CD4-positive, CD25-positive, alpha-beta regulatory T cell (primary cell): ENCODE measurements at regions not wholly inside any gene's neighbourhood (a gene's known extent, or its start where the extent isn't known, plus 50 kb on each side); places are given as distances from the start of the nearest gene placed in this dataset.
A peak's percentile ranks its signal among the peaks of the same experiment; 100 is the strongest.

ENCODE experiments used
- ATAC-seq, 2 donors: fragments of 150-1000 bp; cut with Tn5 transposase; one replicate each; pipeline ENCODE4 v1.10.0; 2021; ENCODE audit warnings: low read depth in 2 of 2, moderate number of reproducible peaks in 2 of 2, moderate library complexity in 1 of 2
- DNase-seq, 3 donors: peaks; one replicate each; pipeline versions ENCODE4 v3.0.0 to v3.0.0-alpha.2; 2012 to 2022; ENCODE audit warnings: mixed read lengths in 1 of 3
- H3K27ac ChIP-seq: one replicate; pipeline ENCODE4 v1.7.0; 2013; ENCODE audit warnings: mild to moderate bottlenecking, low read length; ENCODE audit not compliant: insufficient read depth, poor library complexity, severe bottlenecking
- H3K27me3 ChIP-seq: one replicate; pipeline ENCODE4 v1.7.0; 2013; ENCODE audit warnings: low read length; ENCODE audit not compliant: control insufficient read depth, insufficient read depth
- H3K36me3 ChIP-seq: one replicate; pipeline ENCODE4 v1.7.0; 2013; ENCODE audit warnings: mild to moderate bottlenecking, low read length, moderate library complexity; ENCODE audit not compliant: control insufficient read depth, insufficient read depth
- H3K4me1 ChIP-seq: 2 replicates; pipeline ENCODE4 v1.7.0; 2013; ENCODE audit warnings: mild to moderate bottlenecking, low read length; ENCODE audit not compliant: insufficient read depth, control insufficient read depth, poor library complexity, severe bottlenecking
- H3K4me3 ChIP-seq: one replicate; pipeline ENCODE4 v1.7.0; 2013; ENCODE audit warnings: low read depth, mild to moderate bottlenecking, low read length, moderate library complexity
- H3K9me3 ChIP-seq, 2 experiments: 1 replicate in 1 of 2; 2 replicates in 1 of 2; pipeline ENCODE4 v1.7.0; 2013; ENCODE audit warnings: low read length in 2 of 2, mild to moderate bottlenecking in 1 of 2, moderate library complexity in 1 of 2; ENCODE audit not compliant: control insufficient read depth in 2 of 2
- H3K27ac Mint-ChIP-seq, 3 donors: one replicate each; pipeline ENCODE4 v1.8.0; 2020 to 2022; ENCODE audit warnings: mild to moderate bottlenecking in 3 of 3, mixed read lengths in 3 of 3, moderate library complexity in 2 of 3
- H3K27me3 Mint-ChIP-seq: one replicate; pipeline ENCODE4 v1.8.0; 2022; ENCODE audit warnings: mild to moderate bottlenecking, mixed read lengths
- H3K36me3 Mint-ChIP-seq: one replicate; pipeline ENCODE4 v1.8.0; 2020; ENCODE audit warnings: mixed read lengths
- H3K4me1 Mint-ChIP-seq, 4 donors: one replicate each; pipeline ENCODE4 v1.8.0; 2020 to 2022; ENCODE audit warnings: mixed read lengths in 4 of 4, mild to moderate bottlenecking in 1 of 4
- H3K4me3 Mint-ChIP-seq, 4 donors: one replicate each; pipeline ENCODE4 v1.8.0; 2020 to 2022; ENCODE audit warnings: mild to moderate bottlenecking in 4 of 4, mixed read lengths in 4 of 4, moderate library complexity in 3 of 4
- H3K9me3 Mint-ChIP-seq, 7 donors: one replicate each; pipeline ENCODE4 v1.8.0; 2020 to 2022; ENCODE audit warnings: mixed read lengths in 7 of 7, mild to moderate bottlenecking in 3 of 7, moderate library complexity in 2 of 7

DNA sequence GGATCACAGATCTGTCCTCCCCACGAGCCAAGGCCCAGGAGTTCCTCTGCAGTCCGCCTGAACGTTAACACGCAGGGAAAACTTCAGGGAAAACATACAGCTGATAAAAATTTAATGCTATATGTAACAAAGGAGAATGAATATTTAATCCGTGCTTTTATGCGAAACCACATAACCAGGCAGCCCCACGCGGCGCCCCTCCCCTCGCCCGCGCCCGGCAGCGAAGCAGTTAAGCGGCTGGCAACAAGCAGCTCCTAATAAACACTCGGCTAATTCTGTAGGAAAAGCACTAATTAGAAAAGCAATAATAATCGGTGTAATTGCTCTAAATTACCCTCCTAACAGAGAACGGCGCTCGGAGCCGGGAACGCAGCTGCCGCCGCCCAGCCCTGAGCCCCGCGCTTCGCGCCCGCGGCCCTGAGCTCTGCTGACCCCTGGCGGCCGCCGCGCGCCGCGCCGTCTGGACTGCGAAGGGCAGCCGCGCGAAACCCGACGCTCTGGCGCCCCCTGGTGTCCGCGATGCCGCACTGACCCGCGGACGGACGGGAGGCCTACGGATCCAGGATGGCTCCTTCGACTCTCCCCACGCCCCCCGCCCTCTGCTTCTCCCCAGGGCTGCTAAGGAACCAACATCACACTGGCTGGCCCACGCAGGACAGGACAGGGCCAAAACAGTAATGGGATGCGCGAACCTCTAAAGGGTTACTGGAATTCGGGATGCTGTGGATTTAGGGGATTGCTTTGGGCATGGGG lies 181.4 kb downstream of the SMAD2 start:
- no peaks in the 10 kb centered on the region for H3K4me1 ChIP-seq
- H3K4me3 ChIP-seq = no peak overlapping the region
- peak; percentile 95 to 97 for ATAC-seq
- no peak overlapping the region for H3K27ac Mint-ChIP-seq
- no peaks in the 10 kb centered on the region for H3K36me3 ChIP-seq
- DNase-seq = peak; percentile 62 to 79 (median 70)
- no peaks in the 10 kb centered on the region for H3K9me3 ChIP-seq
- H3K4me1 Mint-ChIP-seq = peaks cover 0 to 6% (median 0%) of the 10 kb centered on the region in 4 donors
- peaks cover 16% of the 10 kb centered on the region for H3K27me3 Mint-ChIP-seq
- peak overlapping the region in 2 of 4 donors; percentile 13 to 29 for H3K4me3 Mint-ChIP-seq
- no peaks in the 10 kb centered on the region for H3K36me3 Mint-ChIP-seq
- H3K9me3 Mint-ChIP-seq = peaks cover 0 to 2% (median 0%) of the 10 kb centered on the region in 7 donors
- no peaks in the 10 kb centered on the region for H3K27me3 ChIP-seq
- H3K27ac ChIP-seq = no peak overlapping the region

DNA sequence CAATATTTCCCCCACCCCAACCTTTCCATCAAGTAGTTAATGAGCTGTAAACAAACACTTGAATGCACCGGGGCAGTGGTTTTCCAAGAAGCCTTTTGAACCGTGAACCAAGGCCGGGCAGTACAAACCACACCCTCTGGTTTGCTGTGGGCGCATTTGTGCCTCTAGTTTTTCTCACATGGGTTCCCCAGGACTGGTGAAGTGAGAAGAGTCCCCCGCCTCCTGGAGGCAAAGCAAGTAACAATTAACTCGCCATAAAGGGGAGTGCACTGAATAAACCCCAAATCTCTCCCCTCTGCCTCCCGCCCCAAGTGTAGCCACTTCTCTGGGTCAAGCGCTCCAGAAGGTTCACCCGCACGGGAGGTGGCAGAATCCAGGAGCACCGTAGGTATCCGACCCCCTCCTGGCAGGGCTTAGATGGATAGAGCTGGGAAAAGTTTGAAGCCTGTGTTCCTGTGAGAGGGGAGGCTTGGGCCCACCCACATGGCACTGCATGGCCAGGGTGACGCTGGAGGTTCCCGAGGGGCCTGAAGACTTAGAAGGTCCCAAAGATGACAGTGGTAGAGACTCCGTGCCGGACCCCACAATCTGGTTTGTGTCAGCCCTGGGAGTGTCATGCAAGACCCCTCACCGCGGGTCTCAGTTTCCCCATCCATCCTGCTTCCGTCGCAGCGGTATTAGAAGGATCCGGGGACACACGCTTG lies 182.2 kb downstream of the SMAD2 start:
- Histone ChIP-seq H3K9me3 (no peaks in the 10 kb centered on the region), H3K27ac (no peak overlapping the region), H3K36me3 (no peaks in the 10 kb centered on the region), H3K4me1 (no peaks in the 10 kb centered on the region), H3K27me3 (no peaks in the 10 kb centered on the region), H3K4me3 (no peak overlapping the region)
- peaks cover 17% of the 10 kb centered on the region for H3K27me3 Mint-ChIP-seq
- peaks cover 0 to 6% (median 1%) of the 10 kb centered on the region in 4 donors for H3K4me1 Mint-ChIP-seq
- peaks cover 0 to 2% (median 0%) of the 10 kb centered on the region in 7 donors for H3K9me3 Mint-ChIP-seq
- H3K36me3 Mint-ChIP-seq = no peaks in the 10 kb centered on the region
- H3K4me3 Mint-ChIP-seq = peak overlapping the region in 1 of 4 donors; percentile 13
- DNase-seq (no peak), ATAC-seq (no peak)
- no peak overlapping the region for H3K27ac Mint-ChIP-seq

DNA sequence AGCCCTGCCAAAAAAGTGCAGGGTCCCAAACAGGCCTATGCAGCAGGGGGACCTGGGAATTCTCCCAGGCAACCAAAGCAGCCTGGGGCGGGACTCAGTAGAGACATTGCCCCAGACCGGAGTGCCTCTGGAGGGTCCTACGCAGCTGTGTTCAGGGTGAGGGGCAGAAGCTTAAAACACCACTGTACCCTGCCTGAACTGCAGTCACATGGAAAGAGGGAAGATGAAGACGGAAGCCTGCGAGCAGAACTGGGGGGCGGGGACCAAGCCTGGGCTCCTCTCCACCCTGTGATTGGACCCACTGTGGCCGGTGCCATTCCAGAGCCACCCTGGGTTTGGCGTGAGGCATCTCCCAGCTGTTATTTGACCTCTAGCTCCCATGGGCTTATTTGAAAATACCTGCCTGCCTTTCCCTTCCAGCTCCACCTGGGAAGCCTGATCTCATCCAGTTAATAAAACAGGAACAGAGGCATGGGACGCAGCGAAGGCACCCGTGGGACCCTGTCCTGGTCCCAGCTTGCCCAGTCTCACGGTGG lies 183.1 kb downstream of the SMAD2 start:
- ATAC-seq = no peak

DNA sequence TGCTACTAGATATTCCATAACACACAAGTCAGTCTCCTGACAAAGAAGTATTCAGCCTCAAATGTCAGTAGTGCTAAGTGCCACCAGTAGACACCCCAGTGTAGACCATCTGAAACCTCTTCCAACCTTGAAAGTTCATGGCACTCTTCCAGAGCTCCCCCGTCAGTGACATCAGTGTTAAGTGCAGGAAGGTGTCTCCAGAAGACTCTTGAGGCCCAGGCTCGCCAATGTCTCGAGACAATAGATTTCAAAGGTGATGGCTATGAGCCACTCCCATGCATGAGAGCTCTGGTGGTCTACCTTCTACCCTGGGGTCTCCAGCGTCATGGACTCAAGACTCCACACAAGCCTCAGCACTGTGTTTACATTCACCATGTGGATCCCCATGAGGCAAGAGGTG lies 183.8 kb downstream of the SMAD2 start:
- Mint-ChIP-seq H3K4me3 (no peak overlapping the region), H3K36me3 (no peaks in the 10 kb centered on the region), H3K9me3 (peaks cover 0 to 2% (median 0%) of the 10 kb centered on the region in 7 donors), H3K4me1 (peaks cover 0 to 6% (median 3%) of the 10 kb centered on the region in 4 donors), H3K27ac (no peak overlapping the region), H3K27me3 (peaks cover 20% of the 10 kb centered on the region)
- H3K27ac ChIP-seq = no peak overlapping the region
- no peaks in the 10 kb centered on the region for H3K36me3 ChIP-seq
- no peaks in the 10 kb centered on the region for H3K4me1 ChIP-seq
- H3K27me3 ChIP-seq = peaks cover 2% of the 10 kb centered on the region
- H3K4me3 ChIP-seq = no peak overlapping the region
- DNase-seq (no peak), ATAC-seq (no peak)
- H3K9me3 ChIP-seq = no peaks in the 10 kb centered on the region

More for the DNA sequence above, 183.1 kb downstream of the SMAD2 start:
- Mint-ChIP-seq H3K9me3 (peaks cover 0 to 2% (median 0%) of the 10 kb centered on the region in 7 donors), H3K27ac (no peak overlapping the region), H3K27me3 (peaks cover 20% of the 10 kb centered on the region), H3K36me3 (no peaks in the 10 kb centered on the region), H3K4me3 (no peak overlapping the region), H3K4me1 (peaks cover 0 to 6% (median 3%) of the 10 kb centered on the region in 4 donors)
- no peak overlapping the region for H3K4me3 ChIP-seq
- DNase-seq = no peak
- no peaks in the 10 kb centered on the region for H3K9me3 ChIP-seq
- no peaks in the 10 kb centered on the region for H3K36me3 ChIP-seq
- no peak overlapping the region for H3K27ac ChIP-seq
- H3K4me1 ChIP-seq = no peaks in the 10 kb centered on the region
- H3K27me3 ChIP-seq = peaks cover 2% of the 10 kb centered on the region

DNA sequence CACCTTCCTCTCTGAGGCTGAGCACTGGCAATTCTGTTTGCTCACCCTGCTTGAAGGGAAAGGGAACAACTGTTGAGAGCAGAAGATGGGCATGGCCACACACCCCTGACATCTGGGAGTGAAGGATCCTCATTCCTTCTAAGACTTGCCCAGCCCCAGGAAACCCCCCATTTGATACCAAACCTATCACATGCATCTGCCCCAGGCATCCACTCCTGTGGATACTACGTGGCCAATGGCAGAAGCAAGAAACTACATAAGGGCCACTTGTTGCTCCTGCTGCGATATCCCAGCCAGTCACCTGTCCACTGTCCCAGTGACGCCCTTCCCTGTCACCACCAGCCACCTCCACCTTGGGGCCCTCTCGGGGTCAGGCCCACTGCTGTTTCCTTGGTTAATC lies 185.2 kb downstream of the SMAD2 start:
- Histone ChIP-seq H3K27ac (no peak overlapping the region), H3K9me3 (no peaks in the 10 kb centered on the region), H3K27me3 (peaks cover 2% of the 10 kb centered on the region), H3K4me3 (no peak overlapping the region), H3K4me1 (no peaks in the 10 kb centered on the region), H3K36me3 (no peaks in the 10 kb centered on the region)
- Mint-ChIP-seq H3K27me3 (peaks cover 20% of the 10 kb centered on the region), H3K4me3 (no peak overlapping the region), H3K4me1 (peaks cover 0 to 6% (median 3%) of the 10 kb centered on the region in 4 donors), H3K9me3 (no peaks in the 10 kb centered on the region), H3K27ac (no peak overlapping the region), H3K36me3 (no peaks in the 10 kb centered on the region)
- DNase-seq (no peak), ATAC-seq (no peak)

DNA sequence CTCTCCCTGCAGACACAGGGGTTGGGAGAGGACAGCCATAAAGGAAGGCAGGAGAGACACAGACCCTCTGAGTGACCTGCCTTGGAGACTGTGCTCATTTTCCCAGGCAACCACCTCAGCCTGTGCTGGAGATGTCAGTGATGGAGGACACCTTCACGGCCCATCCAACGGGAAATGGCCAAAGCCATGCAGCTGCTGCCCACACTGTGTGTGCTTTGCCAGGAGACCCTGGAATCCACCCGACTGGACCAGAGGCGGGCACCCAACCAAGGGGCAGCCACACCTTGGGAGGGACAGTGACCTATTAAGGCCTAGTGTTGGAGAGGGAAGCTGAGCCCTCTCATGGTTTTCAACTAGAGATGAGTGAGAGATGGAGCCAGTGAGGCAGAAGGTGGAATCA lies 192.5 kb downstream of the SMAD2 start:
- peaks cover 13% of the 10 kb centered on the region for H3K27me3 Mint-ChIP-seq
- peaks cover 0 to 10% (median 0%) of the 10 kb centered on the region in 7 donors for H3K9me3 Mint-ChIP-seq
- no peak for DNase-seq
- no peak for ATAC-seq
- H3K4me3 Mint-ChIP-seq = no peak overlapping the region
- Histone ChIP-seq H3K27ac (no peak overlapping the region), H3K9me3 (no peaks in the 10 kb centered on the region), H3K27me3 (peaks cover 5% of the 10 kb centered on the region), H3K4me1 (no peaks in the 10 kb centered on the region), H3K36me3 (no peaks in the 10 kb centered on the region), H3K4me3 (no peak overlapping the region)
- no peak overlapping the region for H3K27ac Mint-ChIP-seq
- peaks cover 0 to 2% (median under 1%) of the 10 kb centered on the region in 4 donors for H3K4me1 Mint-ChIP-seq
- H3K36me3 Mint-ChIP-seq = no peaks in the 10 kb centered on the region

DNA sequence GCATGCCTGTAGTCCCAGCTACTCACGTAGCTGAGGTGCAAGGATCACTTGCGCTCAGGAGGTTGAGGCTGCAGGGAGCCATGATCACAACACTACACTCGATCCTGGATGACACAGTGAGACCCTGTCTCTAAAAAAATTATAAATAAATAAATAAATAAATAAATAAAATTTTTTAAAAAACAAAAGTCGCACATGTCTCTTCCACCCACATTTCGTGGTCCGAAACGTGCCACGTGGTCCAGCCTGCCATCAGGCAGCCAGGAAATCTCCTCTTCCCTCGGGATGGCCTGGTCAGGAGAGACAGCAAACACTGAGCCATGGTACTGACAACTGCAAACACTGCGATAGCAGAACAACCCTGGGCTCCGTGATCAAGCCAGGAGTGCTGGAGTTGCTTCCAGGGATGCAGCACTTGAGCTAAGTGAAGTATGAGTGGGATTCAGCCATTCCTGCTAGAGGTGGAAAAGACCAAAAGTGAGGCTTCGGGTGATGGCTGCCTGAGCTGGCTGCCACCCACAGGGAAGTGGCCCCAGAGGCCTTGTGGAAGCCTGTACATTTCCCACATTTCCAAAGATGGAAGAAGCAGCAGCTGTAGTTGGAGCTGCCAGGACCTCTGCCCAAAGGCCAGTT lies 193.1 kb downstream of the SMAD2 start:
- peaks cover 3% of the 10 kb centered on the region for H3K27me3 ChIP-seq
- H3K27me3 Mint-ChIP-seq = peaks cover 13% of the 10 kb centered on the region
- DNase-seq (no peak), ATAC-seq (no peak)
- H3K27ac ChIP-seq = no peak overlapping the region
- no peak overlapping the region for H3K4me3 Mint-ChIP-seq
- H3K4me1 ChIP-seq = no peaks in the 10 kb centered on the region
- H3K9me3 ChIP-seq = no peaks in the 10 kb centered on the region
- H3K36me3 Mint-ChIP-seq = no peaks in the 10 kb centered on the region
- H3K9me3 Mint-ChIP-seq = peaks cover 0 to 10% (median 0%) of the 10 kb centered on the region in 7 donors
- H3K4me1 Mint-ChIP-seq = peaks cover 0 to 2% (median 0%) of the 10 kb centered on the region in 4 donors
- no peak overlapping the region for H3K4me3 ChIP-seq
- no peak overlapping the region for H3K27ac Mint-ChIP-seq
- no peaks in the 10 kb centered on the region for H3K36me3 ChIP-seq
